ENCODE measurements at regions not wholly inside any gene's neighbourhood (a gene's known extent, or its start where the extent isn't known, plus 50 kb on each side); places are given as distances from the start of the nearest gene placed in this dataset.

- TF ChIP-seq CTCF (conservative IDR thresholded peaks at IDR 0.05; ENCODE audit: low read depth, low read length) (no peak), EZH2 (IDR thresholded peaks at IDR 0.05; ENCODE audit: borderline replicate concordance, low read depth, low read length, poor library complexity, severe bottlenecking) (no peak)
These were observed 55.7 kb upstream of the SPDL1 start for GRCh38 chr5:169527863-169528262.

Data from A673 (cell line).